Activated T-cell treated with anti-CD3 and anti-CD28 coated beads, Interleukin-2, amount 50 U/mL, for 48 hours (primary cell): ENCODE measurements at regions not wholly inside any gene's neighbourhood (a gene's known extent, or its start where the extent isn't known, plus 50 kb on each side); places are given as distances from the start of the nearest gene placed in this dataset.

Experiments
- DNase-seq, 2 experiments: peaks; one replicate each; pipeline ENCODE4 v3.0.0-alpha.2; 2020

GRCh38 chr5:103617090-103617489 is 54.5 kb upstream of the NUDT12 start:
- no peak for DNase-seq

- no peak for DNase-seq
These were observed 50.0 kb upstream of the NUDT12 start for GRCh38 chr5:103612545-103612944.
